OCI-LY3 (cell line): ENCODE measurements at regions not wholly inside any gene's neighbourhood (a gene's known extent, or its start where the extent isn't known, plus 50 kb on each side); places are given as distances from the start of the nearest gene placed in this dataset.

Experiments
- EZH2phosphoT487 ChIP-seq: fragments of 200-600 bp; shearing (Covaris generic); IDR thresholded peaks from 2 replicates; pipeline ENCODE4 v1.6.1; 2018; ENCODE audit warnings: antibody characterized with exemption, mixed run types, low read depth
- TF ChIP-seq, protein P1 (sequence below): fragments of 200-600, 300-600 bp; sonication (generic); IDR thresholded peaks from 2 replicates; pipeline ENCODE4 v1.5.1; 2014; ENCODE audit warnings: antibody characterized with exemption, low read length, low read depth

DNA sequence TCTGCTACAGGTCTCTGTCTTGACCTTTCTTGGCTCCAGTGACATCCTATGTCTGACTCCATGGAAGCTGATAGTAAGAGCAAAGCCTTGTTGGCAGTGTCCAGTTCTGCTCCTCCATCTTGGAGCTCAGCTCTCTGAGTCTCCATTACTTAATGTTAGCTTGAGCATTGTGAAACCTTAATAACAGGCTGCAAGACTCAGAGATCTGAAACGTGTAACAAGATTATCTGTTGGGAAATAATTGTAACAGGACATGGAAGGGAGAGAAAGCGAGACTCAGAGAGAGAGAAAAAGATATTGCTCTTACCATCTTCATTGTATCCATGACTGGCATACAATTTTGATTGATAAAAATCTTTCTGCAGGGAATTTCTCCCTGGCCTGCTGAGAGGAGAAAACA, 1365.7 kb downstream of the AACS start:
- TF ChIP-seq, protein P1, sequence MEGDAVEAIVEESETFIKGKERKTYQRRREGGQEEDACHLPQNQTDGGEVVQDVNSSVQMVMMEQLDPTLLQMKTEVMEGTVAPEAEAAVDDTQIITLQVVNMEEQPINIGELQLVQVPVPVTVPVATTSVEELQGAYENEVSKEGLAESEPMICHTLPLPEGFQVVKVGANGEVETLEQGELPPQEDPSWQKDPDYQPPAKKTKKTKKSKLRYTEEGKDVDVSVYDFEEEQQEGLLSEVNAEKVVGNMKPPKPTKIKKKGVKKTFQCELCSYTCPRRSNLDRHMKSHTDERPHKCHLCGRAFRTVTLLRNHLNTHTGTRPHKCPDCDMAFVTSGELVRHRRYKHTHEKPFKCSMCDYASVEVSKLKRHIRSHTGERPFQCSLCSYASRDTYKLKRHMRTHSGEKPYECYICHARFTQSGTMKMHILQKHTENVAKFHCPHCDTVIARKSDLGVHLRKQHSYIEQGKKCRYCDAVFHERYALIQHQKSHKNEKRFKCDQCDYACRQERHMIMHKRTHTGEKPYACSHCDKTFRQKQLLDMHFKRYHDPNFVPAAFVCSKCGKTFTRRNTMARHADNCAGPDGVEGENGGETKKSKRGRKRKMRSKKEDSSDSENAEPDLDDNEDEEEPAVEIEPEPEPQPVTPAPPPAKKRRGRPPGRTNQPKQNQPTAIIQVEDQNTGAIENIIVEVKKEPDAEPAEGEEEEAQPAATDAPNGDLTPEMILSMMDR, result no peak
- TF ChIP-seq EZH2phosphoT487, result no peak
